UCSD-AML1 (cell line): ENCODE measurements at regions not wholly inside any gene's neighbourhood (a gene's known extent, or its start where the extent isn't known, plus 50 kb on each side); places are given as distances from the start of the nearest gene placed in this dataset.

ENCODE experiments used
- DNase-seq: peaks from one replicate; lab custom pipeline; 2025; ENCODE audit not compliant: unreplicated experiment; lab: John Stamatoyannopoulos, UW

GRCh38 chr3:72310419-72311380 lies 525.8 kb upstream of the PROK2 start:
- DNase-seq = peak; percentile 87

DNA sequence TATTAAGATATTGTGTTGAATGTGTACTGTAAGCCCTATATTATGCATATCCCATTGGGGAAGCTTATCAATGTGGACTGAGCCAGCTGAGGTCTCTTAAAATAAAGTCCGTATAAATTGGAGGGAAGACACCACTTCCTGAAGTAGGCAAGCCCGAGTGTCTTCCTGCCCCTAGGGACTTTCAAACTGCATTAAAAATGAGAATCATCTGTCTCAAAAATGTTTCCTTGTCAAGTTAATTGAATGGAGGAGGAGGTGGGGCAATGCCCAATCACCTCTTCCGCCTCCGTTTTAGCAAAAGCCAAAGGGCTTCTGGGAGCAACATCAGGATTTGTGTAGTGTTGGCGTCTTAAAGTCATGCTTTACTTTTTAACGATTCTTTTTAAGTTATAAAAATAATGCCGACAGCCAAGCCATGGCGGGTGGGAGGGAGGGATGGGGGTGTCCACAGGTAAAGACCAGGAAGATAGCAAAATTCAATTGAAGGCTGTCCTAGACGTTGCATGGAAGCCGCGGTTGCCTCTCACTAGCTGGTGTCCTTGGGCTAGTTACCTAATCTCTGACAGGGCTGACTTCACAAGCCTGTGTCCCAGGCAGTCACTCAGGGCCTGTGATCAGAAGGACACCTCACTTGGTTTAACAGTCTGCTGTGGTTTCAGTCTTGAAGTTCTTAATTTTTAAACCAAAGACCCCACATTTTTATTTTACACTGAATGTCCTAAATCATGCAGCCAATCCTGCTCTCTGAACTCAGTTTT lies 524.9 kb upstream of the PROK2 start:
- no peak for DNase-seq

- DNase-seq = no peak
Observed at GRCh38 chr3:72308641-72309040, 523.7 kb upstream of the PROK2 start.

DNA sequence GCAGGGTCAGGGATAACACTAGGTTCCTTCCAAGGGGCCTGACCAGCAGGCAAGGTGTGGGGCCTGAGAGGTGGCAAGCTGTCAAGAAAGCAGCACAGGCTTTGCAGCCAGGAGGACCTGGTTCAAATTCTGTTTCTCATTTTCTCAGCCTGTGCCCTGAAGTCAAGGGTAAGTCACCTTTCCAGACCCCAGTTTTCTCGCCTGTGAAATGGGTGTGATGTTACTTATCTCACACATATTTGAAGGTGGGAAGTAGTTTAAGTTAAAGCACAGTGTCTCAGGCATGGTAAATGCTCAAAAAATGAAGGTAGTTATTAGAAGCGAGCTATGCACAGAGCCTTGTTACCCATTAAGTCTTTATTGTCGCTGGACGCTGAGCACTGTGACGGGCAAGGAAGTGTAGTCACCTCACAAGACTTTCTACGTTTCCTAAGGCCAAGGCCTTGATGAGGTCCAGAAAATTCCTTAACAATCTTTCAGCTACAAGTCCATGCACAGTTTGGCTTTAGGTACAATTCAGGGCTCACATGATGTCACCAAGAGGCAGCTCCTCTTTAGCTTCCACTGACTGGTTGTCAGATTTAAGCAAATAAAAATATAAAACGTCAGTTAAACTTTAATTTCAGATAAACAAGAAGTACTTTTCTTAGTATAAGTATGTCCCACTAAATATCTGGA lies 522.6 kb upstream of the PROK2 start:
- DNase-seq = no peak

DNA sequence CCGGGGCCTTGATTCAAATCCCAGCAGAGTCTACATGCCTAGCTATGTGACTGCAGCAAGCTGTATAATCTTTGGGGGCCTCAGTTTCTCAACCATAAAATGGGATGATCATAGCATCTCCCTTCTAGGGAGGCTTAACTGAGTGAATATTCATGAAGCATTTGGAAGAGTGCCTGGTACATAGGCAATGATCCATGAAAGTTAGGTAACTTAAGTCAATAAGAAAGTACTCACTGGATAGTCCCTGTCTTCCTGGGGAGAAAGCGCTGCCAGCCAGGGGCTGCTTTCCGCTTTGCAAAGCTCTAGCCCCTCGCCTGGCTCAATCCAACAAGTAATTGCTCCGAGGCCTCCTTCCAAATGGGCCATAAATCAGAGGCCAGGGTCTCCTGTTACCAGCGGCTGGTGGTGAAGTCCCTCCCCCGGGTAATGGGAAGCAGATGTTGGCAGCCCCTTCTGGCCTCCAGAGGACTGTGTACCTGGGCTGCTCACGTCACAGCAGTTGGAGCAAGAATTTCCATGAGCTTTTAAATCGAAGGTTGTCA lies 521.9 kb upstream of the PROK2 start:
- no peak for DNase-seq

- peak; percentile 35 for DNase-seq
Observed at GRCh38 chr3:72303926-72304325, 519.0 kb upstream of the PROK2 start.

DNA sequence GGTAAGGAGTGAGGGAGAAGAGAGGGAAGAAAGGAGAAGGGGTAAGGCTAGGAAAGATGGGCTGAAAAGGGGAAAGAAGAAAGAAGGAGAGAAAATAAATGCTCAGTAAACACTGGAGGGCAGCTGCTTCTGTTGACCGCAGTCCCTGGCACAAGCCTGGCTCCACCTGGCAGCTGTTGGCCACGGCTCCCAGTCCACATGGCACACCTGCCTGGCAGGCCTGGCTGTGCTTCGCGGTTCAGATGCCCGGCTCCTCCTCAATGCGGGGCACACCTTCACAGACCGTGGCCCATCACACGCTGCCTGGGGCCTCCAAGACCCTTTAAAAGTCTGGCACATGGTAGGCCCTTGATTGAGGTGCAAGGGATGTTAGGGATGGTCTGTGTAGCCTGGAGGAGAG lies 516.8 kb upstream of the PROK2 start:
- DNase-seq = no peak

DNA sequence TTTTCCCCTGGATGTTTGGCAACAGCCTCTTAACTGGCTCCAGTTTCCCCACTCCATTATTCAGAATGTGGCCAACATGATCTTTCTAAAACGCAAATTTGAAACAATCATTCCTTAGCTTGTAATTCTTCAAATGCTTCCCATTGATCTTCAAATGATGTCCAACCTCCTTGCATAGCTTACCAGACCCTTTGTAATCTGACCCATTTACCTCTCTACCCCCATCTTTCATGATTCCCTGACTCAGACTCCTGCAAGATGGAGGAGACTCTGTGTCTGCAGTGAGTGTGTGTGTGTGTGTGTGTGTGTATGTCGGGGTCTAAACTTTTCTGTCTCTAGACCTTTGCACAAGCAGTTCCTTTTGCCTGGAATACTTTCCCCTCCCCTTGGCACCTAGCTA lies 515.7 kb upstream of the PROK2 start:
- DNase-seq = no peak

DNA sequence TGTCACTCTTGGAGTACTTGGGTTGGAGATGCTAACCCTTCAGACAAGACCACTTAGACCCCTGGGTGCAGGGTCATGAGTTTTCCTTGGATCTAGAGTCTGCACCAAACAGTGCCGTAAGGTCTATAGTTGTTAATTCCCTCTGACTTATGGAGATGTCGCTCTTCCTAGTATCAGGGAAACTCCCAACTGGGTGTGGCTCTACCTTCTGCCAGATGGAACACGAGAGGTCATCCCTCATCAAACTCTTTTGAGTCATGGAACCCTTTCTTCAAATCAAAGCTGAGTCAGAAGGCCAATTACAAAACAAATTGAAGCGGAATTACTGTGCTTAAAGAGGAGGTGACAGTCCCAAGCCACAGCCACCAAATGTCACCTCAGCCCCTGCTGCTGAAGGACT lies 514.9 kb upstream of the PROK2 start:
- DNase-seq = no peak

- no peak for DNase-seq
Observed at GRCh38 chr3:72299321-72299802, 514.4 kb upstream of the PROK2 start.

DNA sequence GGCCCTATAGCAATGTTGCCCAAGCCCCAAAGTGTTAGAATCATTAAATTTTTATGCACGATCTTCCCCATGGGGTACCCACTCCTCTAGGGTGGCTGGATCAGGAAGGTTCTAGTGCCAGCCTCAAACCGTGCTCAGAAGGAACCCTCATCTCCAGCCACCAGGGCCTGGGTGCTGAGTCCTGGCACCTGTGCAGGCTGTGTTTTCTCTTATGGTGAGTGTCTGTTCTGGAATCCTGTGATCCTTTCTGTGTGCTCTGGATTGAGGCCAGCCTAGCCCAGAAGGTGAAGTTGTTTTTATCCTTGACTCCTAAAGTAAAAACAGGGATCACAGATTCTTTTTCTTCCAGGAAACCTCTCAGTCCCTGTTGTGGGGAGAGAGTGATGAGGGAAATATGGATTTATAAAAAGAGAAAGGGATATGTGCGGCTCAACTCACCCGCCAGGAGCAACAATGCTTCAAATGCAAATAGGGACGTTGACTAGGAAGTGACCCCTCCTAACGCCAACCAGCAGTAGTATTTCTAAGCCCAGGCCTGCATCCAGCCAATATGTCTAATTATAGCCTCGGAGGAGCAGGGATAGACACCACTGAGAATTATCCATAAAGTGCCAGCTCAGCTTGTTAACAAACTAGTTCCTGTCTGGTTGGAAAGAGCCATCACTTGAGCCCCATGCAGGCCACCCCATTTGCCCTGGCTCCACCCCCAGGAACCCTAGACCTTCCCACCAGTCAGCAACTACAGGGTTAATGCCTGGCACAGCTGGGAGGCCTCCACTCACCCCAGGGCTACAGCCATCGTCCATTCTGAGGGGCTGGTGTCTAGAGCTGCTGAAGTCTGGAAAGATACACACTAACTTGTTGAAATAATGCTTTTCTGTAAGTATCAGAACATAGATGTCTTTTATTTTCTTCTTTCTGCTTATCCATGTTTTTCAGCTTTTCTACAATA lies 513.5 kb upstream of the PROK2 start:
- DNase-seq = no peak

DNA sequence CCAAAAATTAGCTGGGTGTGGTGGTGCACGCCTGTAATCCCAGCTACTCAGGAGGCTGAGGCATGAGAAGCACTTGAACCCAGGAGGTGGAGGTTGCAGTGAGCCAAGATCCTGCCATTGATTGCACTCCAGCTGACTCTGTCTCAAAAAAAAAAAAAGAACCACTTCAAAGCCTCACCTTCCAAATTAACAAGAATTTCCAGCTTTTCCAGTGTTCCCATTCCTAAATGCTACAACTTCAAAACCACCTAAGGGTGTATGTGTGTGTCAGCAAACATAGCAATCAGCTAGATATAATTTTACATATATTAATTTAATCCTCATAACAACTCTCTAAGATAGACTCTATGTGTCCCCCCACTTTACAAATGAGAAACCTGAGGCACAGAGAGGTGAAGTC lies 512.5 kb upstream of the PROK2 start:
- no peak for DNase-seq

DNA sequence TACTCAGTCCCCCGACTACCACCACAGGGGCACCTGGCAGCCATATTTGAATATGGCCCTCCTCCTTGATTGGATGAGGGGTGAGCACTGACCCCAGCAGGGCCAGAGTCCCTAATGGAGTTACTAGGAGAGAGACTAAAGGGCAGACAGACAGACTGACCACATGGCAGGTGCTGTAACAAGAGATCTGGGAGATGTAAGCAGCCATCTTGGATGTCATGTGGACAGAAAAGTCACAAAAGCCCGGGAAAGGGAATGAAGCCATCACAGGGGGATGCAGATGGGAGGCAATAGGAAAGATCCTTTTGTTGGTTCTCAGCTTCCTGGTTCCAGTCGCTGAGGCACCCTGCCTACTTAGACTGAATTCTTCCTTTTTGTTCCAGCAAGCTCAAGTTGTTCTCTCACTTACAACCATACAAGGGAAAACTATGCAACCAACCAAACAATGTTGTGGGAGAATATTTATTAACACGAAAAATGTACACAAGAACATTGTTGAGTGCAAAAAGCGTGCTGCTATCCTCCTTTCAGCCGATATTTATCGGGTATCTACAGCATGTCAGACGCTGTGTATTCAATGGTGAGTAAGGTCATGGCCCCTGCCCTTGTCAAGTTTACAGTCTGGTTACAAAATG lies 511.6 kb upstream of the PROK2 start:
- DNase-seq = no peak

- no peak for DNase-seq
Observed at GRCh38 chr3:72295962-72296450, 511.1 kb upstream of the PROK2 start.

GRCh38 chr3:72295276-72295961 lies 510.5 kb upstream of the PROK2 start:
- no peak for DNase-seq

DNA sequence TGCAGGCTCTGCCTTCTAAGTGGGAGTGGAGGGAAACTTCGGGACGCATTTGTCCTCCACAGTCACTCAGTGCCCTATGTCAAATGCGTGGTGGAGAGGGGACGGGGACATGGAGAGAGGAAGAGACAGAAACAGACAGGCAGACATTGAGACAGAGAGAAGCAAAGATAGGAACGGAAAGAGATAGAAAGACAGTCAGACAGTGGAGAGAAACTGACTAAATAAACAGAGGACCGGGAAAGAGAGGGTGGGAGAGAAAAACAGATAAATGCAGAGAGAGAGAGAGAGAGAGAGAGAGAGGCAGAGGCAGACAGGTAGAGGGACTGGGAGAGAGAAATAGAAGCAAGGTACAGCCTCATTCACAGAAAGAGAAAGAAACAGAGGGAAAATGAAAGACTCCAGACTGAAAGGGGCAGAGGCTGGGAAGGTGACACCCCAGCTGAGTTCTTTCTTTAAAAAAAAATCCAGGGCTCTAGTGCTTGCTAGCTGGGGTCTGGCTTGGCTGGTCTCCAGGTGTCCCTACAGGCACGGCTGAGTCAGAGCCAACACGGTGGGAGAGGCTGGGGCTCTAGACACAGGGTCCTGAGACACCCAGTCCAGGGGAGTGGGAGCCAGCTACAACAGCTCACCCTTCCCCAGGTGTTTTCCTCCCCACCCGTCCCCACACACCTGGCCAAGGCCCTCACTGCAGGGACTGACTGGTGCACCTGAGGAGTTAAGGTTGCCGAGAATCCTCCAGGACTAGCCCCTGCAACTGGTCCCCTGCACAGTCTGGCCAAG lies 506.1 kb upstream of the PROK2 start:
- DNase-seq = no peak

DNA sequence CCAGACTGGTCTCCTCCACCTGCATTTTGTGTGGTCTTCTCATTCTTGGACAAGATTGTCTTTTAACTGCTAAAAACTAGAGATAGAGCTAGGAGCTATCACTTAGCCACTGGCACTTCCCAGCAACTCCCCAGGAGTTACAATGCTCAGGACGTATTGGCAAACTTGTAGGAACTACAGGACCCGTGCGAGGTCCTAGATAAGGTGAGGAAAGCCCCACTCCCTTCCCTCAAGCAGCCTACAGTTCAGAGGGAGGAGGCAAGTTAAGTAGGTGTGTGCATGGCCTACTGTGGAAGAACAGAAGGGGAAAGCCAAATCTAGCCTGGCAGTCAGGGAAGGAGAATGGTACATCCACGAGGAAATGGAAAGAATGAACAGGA lies 504.7 kb upstream of the PROK2 start:
- no peak for DNase-seq
